NCI-H1694 (cell line): ENCODE measurements at regions not wholly inside any gene's neighbourhood (a gene's known extent, or its start where the extent isn't known, plus 50 kb on each side); places are given as distances from the start of the nearest gene placed in this dataset.

Source experiments
- DNase-seq: peaks from one replicate; lab custom pipeline; 2025; lab: John Stamatoyannopoulos, UW

GRCh38 chr16:64047207-64047606 lies 1074.7 kb downstream of the CDH11 start:
- no peak for DNase-seq

GRCh38 chr16:64035337-64035736 lies 1086.5 kb downstream of the CDH11 start:
- DNase-seq: no peak

DNA sequence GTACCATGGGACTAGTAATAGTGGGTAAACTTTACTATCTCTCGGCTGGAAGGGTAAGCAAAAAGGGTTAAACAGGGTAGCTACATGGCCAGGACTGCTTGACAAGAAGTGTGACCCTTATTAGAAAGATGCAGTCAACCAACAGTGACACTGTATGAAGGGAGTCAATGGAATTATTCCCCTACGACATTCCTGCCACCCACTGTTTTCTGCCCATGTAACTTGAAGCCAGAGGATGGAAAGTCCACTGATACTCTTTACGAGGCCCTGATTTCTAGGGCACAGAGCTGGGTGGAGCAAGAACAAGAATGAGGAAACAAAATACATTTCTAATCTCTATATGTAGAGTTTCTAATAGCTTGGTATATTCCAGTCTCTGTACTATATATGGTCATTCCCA lies 1102.5 kb downstream of the CDH11 start:
- no peak for DNase-seq

- no peak for DNase-seq
These were observed 1104.1 kb downstream of the CDH11 start for GRCh38 chr16:64017796-64018195.

GRCh38 chr16:64013856-64014255 lies 1108.0 kb downstream of the CDH11 start:
- DNase-seq: no peak

- no peak for DNase-seq
These were observed 1109.7 kb downstream of the CDH11 start for GRCh38 chr16:64012166-64012565.

GRCh38 chr16:64011650-64012049 lies 1110.2 kb downstream of the CDH11 start:
- DNase-seq: no peak

DNA sequence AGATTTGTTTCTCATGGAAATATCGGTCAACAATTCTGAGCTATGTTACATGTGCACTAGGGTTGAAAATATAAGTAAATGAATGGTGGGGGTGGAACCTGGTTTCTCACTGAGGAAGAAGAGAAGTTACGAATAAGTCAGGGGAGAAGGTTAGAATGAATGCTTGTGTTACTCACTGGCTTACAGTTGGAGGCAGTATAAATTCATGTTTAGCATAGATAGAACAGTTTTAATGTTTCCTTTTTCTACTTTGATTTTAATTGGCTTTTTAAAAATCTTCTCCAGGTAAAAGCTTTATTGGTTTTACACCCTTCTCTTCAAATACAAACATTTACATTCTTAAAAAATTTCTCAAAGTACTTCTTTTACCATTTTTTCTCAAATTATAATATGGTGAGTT lies 1113.7 kb downstream of the CDH11 start:
- no peak for DNase-seq

GRCh38 chr16:64004116-64004515 lies 1117.7 kb downstream of the CDH11 start:
- DNase-seq: no peak

- DNase-seq: no peak
These were observed 1126.8 kb downstream of the CDH11 start for GRCh38 chr16:63995025-63995424.

DNA sequence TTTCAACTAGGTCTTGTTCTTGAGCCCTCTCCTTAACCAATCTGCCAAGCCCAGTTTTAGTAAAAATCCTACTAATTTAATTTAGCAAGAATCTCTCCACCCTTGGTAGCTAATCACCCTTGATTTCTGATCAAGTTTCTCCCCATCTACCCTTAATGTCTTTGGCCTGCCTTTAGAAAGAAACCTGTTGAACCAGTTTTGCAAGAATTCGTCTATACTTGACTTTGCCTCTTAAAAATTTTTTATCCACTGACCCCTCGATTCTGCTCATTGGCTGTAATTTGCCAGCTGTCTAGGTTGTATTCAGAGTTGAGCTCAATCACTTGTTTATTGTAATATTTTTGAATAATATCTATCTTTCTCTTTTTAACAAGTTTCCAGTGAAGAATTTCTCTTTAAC lies 1138.5 kb downstream of the CDH11 start:
- DNase-seq: no peak

GRCh38 chr16:63982741-63983140 lies 1139.1 kb downstream of the CDH11 start:
- DNase-seq: no peak

- no peak for DNase-seq
These were observed 1139.8 kb downstream of the CDH11 start for GRCh38 chr16:63982110-63982509.

DNA sequence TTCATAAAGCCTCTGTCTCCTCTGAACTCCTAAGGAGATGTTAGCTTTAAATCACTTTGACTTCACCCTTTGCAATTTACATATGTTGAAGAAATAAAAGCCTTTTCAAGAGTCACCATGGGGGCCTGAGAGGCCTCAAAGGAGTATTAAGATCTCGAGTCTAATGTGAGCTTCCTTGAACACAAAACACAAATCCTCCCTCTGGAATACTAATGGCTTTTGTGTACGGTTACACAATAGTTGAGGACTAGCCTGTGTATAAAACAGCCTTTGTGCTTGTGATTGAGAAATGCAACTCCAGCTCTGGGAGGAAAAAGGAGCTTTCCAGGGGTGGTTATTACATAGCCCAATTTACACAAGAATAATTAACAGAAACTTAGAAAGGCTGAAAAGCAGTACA lies 1140.2 kb downstream of the CDH11 start:
- no peak for DNase-seq

GRCh38 chr16:63980763-63981162 lies 1141.1 kb downstream of the CDH11 start:
- no peak for DNase-seq

DNA sequence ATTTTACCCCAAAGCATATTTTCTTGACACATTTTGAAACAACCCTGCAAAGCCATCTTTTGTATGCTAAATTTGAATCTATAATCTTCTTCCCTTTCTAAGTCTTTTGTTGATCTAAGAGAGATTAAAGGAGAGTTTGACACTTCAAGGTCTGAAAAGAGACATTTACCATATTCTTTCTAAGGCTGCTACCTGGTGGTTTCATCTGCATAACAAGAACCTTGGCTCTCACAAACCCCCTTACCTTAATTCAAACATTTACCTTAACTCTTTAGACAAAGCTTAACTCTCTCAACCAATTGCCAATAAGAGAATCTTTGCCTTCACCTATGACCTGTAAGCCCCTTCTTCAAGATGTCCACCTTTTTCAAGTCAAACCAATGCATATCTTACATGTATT lies 1143.6 kb downstream of the CDH11 start:
- DNase-seq: no peak

GRCh38 chr16:63976345-63976744 lies 1145.5 kb downstream of the CDH11 start:
- no peak for DNase-seq

DNA sequence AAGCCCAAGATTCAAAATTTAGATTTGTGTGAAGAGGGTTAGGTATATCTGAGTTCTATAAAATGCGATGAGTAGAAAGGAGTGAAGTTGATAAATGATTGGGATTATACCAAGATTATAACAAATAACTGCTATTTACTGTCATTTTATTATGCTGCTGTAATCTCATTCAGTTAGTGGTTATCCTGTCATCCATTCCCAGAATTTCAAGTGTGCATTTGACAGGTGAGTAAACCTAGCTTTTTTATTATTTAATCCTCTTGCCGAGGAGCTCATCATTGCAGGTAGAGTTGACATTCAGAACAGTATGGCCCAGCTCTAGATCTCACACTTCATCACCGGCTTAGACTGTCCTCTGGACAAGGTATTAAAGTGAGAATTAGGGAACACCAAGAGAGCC lies 1146.2 kb downstream of the CDH11 start:
- DNase-seq: no peak

GRCh38 chr16:63967966-63968365 lies 1153.9 kb downstream of the CDH11 start:
- no peak for DNase-seq

DNA sequence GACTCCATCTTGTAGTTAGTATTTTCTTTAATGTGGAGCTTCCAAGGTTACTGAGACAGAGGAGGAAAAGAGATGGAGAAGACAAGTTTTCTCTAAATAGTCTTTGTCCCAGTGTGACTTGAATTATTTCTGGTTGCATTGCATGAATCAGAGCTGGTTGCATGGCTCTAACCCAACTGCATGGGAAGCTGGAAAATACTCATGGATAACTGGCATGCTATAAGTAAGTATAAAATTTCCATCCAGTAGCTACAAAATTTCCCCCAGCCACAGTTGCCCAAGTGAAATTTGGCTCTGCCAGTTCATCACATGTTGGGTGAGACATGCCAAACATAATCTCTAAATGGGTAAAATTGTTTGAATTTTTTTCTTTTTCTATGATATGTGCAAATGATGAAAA lies 1161.5 kb downstream of the CDH11 start:
- no peak for DNase-seq

GRCh38 chr16:63947022-63947421 lies 1174.8 kb downstream of the CDH11 start:
- DNase-seq: no peak

DNA sequence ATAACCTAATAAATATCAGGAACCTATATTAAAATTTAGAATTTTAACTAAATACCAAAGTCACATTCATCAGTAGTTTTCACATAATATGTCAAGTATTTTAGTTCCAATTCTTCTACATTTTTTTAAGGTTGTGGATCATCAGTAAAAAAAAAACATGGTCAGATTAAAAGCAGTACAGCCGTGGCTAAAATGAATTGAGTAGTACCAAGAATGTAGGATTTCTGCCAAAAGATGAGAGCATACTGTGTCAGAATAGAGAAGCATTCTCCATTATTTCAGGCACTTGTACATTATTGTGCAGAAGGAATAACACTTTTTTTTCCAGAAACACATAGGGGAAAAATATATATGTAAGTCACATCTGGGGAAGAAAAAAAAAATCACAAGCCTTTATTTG lies 1176.1 kb downstream of the CDH11 start:
- DNase-seq: no peak

- DNase-seq: no peak
These were observed 1178.3 kb downstream of the CDH11 start for GRCh38 chr16:63943566-63943965.

DNA sequence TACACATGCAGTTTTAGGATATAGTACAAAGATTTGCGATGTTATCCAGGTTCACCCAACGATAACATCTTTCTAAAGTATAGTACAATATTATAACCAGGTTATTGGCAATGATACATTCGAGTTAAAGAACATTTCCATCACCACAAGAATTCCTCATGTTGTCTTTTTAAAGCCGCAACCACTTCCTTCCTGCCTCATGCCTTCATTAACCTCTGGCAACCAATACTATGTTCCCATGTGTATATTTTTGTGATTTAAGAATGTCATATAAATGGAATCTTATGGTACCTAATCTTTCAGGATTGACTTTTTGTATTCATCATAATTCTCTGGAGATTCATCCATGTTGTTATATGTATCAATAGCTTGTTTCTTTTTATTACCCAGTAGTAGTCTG lies 1183.2 kb downstream of the CDH11 start:
- no peak for DNase-seq

- no peak for DNase-seq
These were observed 1188.0 kb downstream of the CDH11 start for GRCh38 chr16:63933841-63934240.
